HCT116 (cell line): ENCODE measurements at regions not wholly inside any gene's neighbourhood (a gene's known extent, or its start where the extent isn't known, plus 50 kb on each side); places are given as distances from the start of the nearest gene placed in this dataset.

Experiments
- EGR1 ChIP-seq: IDR thresholded peaks from 2 replicates; pipeline ENCODE4 v1.6.1; 2012; ENCODE audit warnings: low read depth
- EZH2 ChIP-seq: fragments of 200-600 bp; sonication (generic); IDR thresholded peaks from 2 replicates; pipeline ENCODE4 v1.6.1; 2017; ENCODE audit warnings: antibody characterized with exemption, mixed run types
- EZH2phosphoT487 ChIP-seq: fragments of 200-600 bp; IDR thresholded peaks from 2 replicates; pipeline ENCODE4 v1.6.1; 2018; ENCODE audit warnings: antibody characterized with exemption, borderline replicate concordance
- POLR2A ChIP-seq: IDR thresholded peaks from 2 replicates; pipeline ENCODE4 v1.7.0; 2011; ENCODE audit warnings: borderline replicate concordance; ENCODE audit not compliant: insufficient read depth, insufficient read length; ENCODE audit errors: extremely low read depth
- RAD21 ChIP-seq: IDR thresholded peaks from 2 replicates; pipeline ENCODE4 v1.6.1; 2012; ENCODE audit warnings: low read depth, mild to moderate bottlenecking
- SIN3A ChIP-seq: IDR thresholded peaks from 2 replicates; pipeline ENCODE4 v1.6.1; 2012; ENCODE audit warnings: low read depth
- YY1 ChIP-seq: IDR thresholded peaks from 2 replicates; pipeline ENCODE4 v1.6.1; 2011; ENCODE audit warnings: low read length, low read depth, moderate library complexity, mild to moderate bottlenecking; ENCODE audit not compliant: insufficient replicate concordance; ENCODE audit errors: extremely low read depth
- ZNF274 ChIP-seq: fragments of 200-500 bp; sonication (Bioruptor generic); IDR thresholded peaks from 2 replicates; pipeline ENCODE4 v1.6.1; 2014; ENCODE audit warnings: mild to moderate bottlenecking, low read depth, low read length, inconsistent platforms
- TF ChIP-seq, protein P1 (sequence below), 3 experiments: fragments of 200-600 bp in 1 of 3; sonication (generic) in 1 of 3; IDR thresholded peaks in 2 of 3; conservative IDR thresholded peaks in 1 of 3; 2 replicates each; pipeline ENCODE4 v1.5.1; 2012 to 2017; ENCODE audit warnings: low read depth in 2 of 3, low read length in 2 of 3, antibody characterized with exemption in 1 of 3, borderline replicate concordance in 1 of 3, control low read depth in 1 of 3, mild to moderate bottlenecking in 1 of 3, mixed read lengths in 1 of 3, mixed run types in 1 of 3, moderate library complexity in 1 of 3; ENCODE audit not compliant: insufficient read depth in 1 of 3
- TF ChIP-seq, protein P2 (sequence below): IDR thresholded peaks from 2 replicates; pipeline ENCODE4 v1.6.1; 2012
- TF ChIP-seq, protein P3 (sequence below): IDR thresholded peaks from 2 replicates; pipeline ENCODE4 v1.6.1; 2012; ENCODE audit warnings: low read depth
- TF ChIP-seq, protein P4 (sequence below): IDR thresholded peaks from 2 replicates; pipeline ENCODE4 v1.6.1; 2012

DNA sequence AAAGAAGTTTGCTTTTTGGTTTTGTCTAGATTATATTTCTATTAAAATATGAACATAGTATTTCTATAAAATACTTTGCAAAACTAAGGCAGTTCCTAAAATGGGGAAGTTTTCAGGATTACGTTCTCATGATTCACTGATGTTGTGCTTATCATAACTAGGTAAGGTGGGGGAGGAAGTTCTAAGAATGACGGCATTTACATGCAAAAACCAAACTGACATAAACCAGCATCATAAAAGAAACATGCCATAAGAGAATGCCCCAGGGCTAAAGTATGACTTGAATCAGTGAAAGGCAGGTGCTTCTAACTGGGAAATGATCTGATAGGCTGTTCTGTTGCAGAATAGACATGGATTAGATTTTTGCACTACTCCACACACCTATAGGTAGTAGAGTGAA, 204.7 kb upstream of the JADE1 start:
- TF ChIP-seq, protein P1, sequence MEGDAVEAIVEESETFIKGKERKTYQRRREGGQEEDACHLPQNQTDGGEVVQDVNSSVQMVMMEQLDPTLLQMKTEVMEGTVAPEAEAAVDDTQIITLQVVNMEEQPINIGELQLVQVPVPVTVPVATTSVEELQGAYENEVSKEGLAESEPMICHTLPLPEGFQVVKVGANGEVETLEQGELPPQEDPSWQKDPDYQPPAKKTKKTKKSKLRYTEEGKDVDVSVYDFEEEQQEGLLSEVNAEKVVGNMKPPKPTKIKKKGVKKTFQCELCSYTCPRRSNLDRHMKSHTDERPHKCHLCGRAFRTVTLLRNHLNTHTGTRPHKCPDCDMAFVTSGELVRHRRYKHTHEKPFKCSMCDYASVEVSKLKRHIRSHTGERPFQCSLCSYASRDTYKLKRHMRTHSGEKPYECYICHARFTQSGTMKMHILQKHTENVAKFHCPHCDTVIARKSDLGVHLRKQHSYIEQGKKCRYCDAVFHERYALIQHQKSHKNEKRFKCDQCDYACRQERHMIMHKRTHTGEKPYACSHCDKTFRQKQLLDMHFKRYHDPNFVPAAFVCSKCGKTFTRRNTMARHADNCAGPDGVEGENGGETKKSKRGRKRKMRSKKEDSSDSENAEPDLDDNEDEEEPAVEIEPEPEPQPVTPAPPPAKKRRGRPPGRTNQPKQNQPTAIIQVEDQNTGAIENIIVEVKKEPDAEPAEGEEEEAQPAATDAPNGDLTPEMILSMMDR (IDR thresholded peaks at IDR 0.05 in 2 of 3, conservative IDR thresholded peaks at IDR 0.05 in 1 of 3; ENCODE audit: borderline replicate concordance in 1 of 3, insufficient read depth in 1 of 3, low read depth in 2 of 3, low read length in 2 of 3): no peak
- TF ChIP-seq, protein P2, sequence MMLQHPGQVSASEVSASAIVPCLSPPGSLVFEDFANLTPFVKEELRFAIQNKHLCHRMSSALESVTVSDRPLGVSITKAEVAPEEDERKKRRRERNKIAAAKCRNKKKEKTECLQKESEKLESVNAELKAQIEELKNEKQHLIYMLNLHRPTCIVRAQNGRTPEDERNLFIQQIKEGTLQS: no peak
- TF ChIP-seq, protein P3, sequence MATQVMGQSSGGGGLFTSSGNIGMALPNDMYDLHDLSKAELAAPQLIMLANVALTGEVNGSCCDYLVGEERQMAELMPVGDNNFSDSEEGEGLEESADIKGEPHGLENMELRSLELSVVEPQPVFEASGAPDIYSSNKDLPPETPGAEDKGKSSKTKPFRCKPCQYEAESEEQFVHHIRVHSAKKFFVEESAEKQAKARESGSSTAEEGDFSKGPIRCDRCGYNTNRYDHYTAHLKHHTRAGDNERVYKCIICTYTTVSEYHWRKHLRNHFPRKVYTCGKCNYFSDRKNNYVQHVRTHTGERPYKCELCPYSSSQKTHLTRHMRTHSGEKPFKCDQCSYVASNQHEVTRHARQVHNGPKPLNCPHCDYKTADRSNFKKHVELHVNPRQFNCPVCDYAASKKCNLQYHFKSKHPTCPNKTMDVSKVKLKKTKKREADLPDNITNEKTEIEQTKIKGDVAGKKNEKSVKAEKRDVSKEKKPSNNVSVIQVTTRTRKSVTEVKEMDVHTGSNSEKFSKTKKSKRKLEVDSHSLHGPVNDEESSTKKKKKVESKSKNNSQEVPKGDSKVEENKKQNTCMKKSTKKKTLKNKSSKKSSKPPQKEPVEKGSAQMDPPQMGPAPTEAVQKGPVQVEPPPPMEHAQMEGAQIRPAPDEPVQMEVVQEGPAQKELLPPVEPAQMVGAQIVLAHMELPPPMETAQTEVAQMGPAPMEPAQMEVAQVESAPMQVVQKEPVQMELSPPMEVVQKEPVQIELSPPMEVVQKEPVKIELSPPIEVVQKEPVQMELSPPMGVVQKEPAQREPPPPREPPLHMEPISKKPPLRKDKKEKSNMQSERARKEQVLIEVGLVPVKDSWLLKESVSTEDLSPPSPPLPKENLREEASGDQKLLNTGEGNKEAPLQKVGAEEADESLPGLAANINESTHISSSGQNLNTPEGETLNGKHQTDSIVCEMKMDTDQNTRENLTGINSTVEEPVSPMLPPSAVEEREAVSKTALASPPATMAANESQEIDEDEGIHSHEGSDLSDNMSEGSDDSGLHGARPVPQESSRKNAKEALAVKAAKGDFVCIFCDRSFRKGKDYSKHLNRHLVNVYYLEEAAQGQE: no peak
- TF ChIP-seq EZH2 (no peak), EGR1 (no peak), YY1 (no peak), POLR2A (no peak), EZH2phosphoT487 (no peak), ZNF274 (no peak), SIN3A (no peak), RAD21 (no peak)
- TF ChIP-seq, protein P4, sequence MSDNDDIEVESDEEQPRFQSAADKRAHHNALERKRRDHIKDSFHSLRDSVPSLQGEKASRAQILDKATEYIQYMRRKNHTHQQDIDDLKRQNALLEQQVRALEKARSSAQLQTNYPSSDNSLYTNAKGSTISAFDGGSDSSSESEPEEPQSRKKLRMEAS: no peak
